ENCODE measurements at regions not wholly inside any gene's neighbourhood (a gene's known extent, or its start where the extent isn't known, plus 50 kb on each side); places are given as distances from the start of the nearest gene placed in this dataset.

DNA sequence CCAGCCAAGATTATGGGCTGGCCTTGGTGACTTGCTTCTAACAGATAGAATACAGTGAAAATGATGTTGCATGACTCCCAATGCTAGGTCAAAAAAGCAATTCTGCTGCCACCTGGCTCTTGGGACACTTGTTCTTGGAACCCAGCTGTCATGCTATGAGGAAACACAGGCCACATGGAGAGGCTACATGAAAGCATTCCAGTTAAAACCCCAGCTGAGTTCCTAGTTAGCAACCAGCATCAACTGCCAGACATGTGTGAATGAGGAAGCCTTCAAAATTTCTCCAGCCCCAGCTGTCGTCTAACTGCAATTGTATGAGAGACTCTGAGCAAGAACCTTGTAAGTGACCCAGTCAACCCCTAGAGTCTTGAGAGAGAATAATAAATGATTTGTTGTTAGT is 105.2 kb upstream of the FGF16 start:
- H3F3A ChIP-seq (ENCODE audit: low read depth): no peaks in the 10 kb centered on the region
- no peaks in the 10 kb centered on the region for H3K27me3 ChIP-seq
- Mint-ChIP-seq H3K9me3 (no peaks in the 10 kb centered on the region), H3K36me3 (no peaks in the 10 kb centered on the region), H3K27ac (no peak overlapping the region), H3K4me1 (no peaks in the 10 kb centered on the region), H3K27me3 (ENCODE audit: insufficient read depth, low read depth) (no peaks in the 10 kb centered on the region), H3K4me3 (no peak overlapping the region)
- H3K79me2 ChIP-seq (ENCODE audit: low read depth): no peaks in the 10 kb centered on the region
- H3K27ac ChIP-seq: no peak overlapping the region
- no peak for DNase-seq (ENCODE audit: low spot score)
- no peak overlapping the region for H3K4me2 ChIP-seq
- no peak overlapping the region for H3K9ac ChIP-seq
- no peaks in the 10 kb centered on the region for H3K4me1 ChIP-seq
- no peaks in the 10 kb centered on the region for H3K36me3 ChIP-seq
- no peak overlapping the region for H2AFZ ChIP-seq (replicated peaks)
- H3K9me3 ChIP-seq (ENCODE audit: low read depth): peaks cover 4% of the 10 kb centered on the region
- no peak for TF ChIP-seq EZH2 (IDR thresholded peaks at IDR 0.05)
- no peak for TF ChIP-seq EZH2phosphoT487 (IDR thresholded peaks at IDR 0.05)
- TF ChIP-seq, protein P1, sequence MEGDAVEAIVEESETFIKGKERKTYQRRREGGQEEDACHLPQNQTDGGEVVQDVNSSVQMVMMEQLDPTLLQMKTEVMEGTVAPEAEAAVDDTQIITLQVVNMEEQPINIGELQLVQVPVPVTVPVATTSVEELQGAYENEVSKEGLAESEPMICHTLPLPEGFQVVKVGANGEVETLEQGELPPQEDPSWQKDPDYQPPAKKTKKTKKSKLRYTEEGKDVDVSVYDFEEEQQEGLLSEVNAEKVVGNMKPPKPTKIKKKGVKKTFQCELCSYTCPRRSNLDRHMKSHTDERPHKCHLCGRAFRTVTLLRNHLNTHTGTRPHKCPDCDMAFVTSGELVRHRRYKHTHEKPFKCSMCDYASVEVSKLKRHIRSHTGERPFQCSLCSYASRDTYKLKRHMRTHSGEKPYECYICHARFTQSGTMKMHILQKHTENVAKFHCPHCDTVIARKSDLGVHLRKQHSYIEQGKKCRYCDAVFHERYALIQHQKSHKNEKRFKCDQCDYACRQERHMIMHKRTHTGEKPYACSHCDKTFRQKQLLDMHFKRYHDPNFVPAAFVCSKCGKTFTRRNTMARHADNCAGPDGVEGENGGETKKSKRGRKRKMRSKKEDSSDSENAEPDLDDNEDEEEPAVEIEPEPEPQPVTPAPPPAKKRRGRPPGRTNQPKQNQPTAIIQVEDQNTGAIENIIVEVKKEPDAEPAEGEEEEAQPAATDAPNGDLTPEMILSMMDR (IDR thresholded peaks at IDR 0.05): no peak
- no peak overlapping the region for H3K4me3 ChIP-seq
- H4K20me1 ChIP-seq (ENCODE audit: low read depth): no peaks in the 10 kb centered on the region

DNA sequence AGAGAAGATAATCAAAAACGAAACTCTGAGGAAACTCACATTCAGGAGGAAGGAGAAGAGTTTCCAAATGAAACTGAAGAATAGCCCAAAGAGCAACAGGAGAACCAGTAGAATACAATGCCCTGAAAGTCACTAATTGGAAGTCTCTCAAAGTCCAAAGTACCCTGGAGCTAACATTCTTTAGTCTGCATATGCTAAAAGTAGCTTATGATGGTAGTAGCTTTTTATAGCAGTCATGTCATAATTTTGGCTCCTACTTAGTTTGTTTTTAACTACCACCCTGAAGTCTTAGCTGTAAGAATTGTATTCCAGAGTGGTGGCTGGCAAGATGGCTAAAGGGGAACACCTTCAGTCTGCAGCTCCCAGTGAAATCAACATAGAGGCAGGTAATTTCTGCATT is 100.3 kb upstream of the FGF16 start:
- no peaks in the 10 kb centered on the region for H3K4me1 Mint-ChIP-seq
- H3K9ac ChIP-seq: no peak overlapping the region
- H4K20me1 ChIP-seq (ENCODE audit: low read depth): no peaks in the 10 kb centered on the region
- no peaks in the 10 kb centered on the region for H3K36me3 ChIP-seq
- no peaks in the 10 kb centered on the region for H3K79me2 ChIP-seq (ENCODE audit: low read depth)
- TF ChIP-seq, protein P1 (IDR thresholded peaks at IDR 0.05): no peak
- TF ChIP-seq EZH2 (IDR thresholded peaks at IDR 0.05) (no peak), EZH2phosphoT487 (IDR thresholded peaks at IDR 0.05) (no peak)
- H3K4me3 Mint-ChIP-seq: no peak overlapping the region
- no peak overlapping the region for H3K27ac Mint-ChIP-seq
- H2AFZ ChIP-seq (replicated peaks): no peak overlapping the region
- H3K9me3 Mint-ChIP-seq: peaks cover 11% of the 10 kb centered on the region
- H3K4me3 ChIP-seq: no peak overlapping the region
- no peaks in the 10 kb centered on the region for H3K27me3 Mint-ChIP-seq (ENCODE audit: insufficient read depth, low read depth)
- H3K4me2 ChIP-seq: no peak overlapping the region
- no peak overlapping the region for H3K27ac ChIP-seq
- no peaks in the 10 kb centered on the region for H3F3A ChIP-seq (ENCODE audit: low read depth)
- no peak for DNase-seq (ENCODE audit: low spot score)
- no peaks in the 10 kb centered on the region for H3K36me3 Mint-ChIP-seq
- no peaks in the 10 kb centered on the region for H3K4me1 ChIP-seq
- H3K27me3 ChIP-seq: no peaks in the 10 kb centered on the region
- peaks cover 13% of the 10 kb centered on the region for H3K9me3 ChIP-seq (ENCODE audit: low read depth)

DNA sequence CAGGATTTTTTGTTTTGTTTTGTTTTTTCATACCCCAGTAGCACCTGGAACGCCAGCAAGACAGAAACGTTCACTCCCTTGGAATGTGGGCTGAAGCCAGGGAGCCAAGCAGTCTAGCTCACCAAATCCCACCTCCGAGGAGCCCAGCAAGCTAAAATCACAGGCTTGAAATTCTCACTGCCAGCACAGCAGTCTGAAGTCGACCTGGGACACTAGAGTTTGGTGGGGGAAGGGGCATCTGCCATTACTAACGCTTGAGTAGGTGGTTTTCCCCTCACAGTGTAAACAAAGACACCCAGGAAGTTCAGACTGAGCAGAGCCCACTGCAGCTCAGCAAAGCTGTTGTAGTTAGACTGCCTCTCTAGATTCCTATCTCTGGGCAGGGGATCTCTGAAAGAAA is 99.6 kb upstream of the FGF16 start:
- TF ChIP-seq EZH2phosphoT487 (IDR thresholded peaks at IDR 0.05): no peak
- TF ChIP-seq EZH2 (IDR thresholded peaks at IDR 0.05): no peak
- TF ChIP-seq, protein P1 (IDR thresholded peaks at IDR 0.05): no peak
- Histone ChIP-seq H4K20me1 (ENCODE audit: low read depth) (no peaks in the 10 kb centered on the region), H2AFZ (replicated peaks) (peak overlapping the region; percentile 9), H3K27ac (no peak overlapping the region), H3F3A (ENCODE audit: low read depth) (no peaks in the 10 kb centered on the region), H3K4me1 (no peaks in the 10 kb centered on the region), H3K9ac (no peak overlapping the region), H3K79me2 (ENCODE audit: low read depth) (no peaks in the 10 kb centered on the region), H3K36me3 (no peaks in the 10 kb centered on the region), H3K4me3 (no peak overlapping the region), H3K9me3 (ENCODE audit: low read depth) (peaks cover 13% of the 10 kb centered on the region), H3K27me3 (no peaks in the 10 kb centered on the region), H3K4me2 (no peak overlapping the region)
- no peak overlapping the region for H3K4me3 Mint-ChIP-seq
- no peak overlapping the region for H3K27ac Mint-ChIP-seq
- DNase-seq (ENCODE audit: low spot score): peak; percentile 4
- no peaks in the 10 kb centered on the region for H3K4me1 Mint-ChIP-seq
- no peaks in the 10 kb centered on the region for H3K36me3 Mint-ChIP-seq
- no peaks in the 10 kb centered on the region for H3K27me3 Mint-ChIP-seq (ENCODE audit: insufficient read depth, low read depth)
- peaks cover 11% of the 10 kb centered on the region for H3K9me3 Mint-ChIP-seq
